HCT116 (cell line): ENCODE measurements at regions not wholly inside any gene's neighbourhood (a gene's known extent, or its start where the extent isn't known, plus 50 kb on each side); places are given as distances from the start of the nearest gene placed in this dataset.

Source experiments
- EGR1 ChIP-seq: IDR thresholded peaks from 2 replicates; pipeline ENCODE4 v1.6.1; 2012; ENCODE audit warnings: low read depth
- EZH2 ChIP-seq: fragments of 200-600 bp; sonication (generic); IDR thresholded peaks from 2 replicates; pipeline ENCODE4 v1.6.1; 2017; ENCODE audit warnings: antibody characterized with exemption, mixed run types
- JUND ChIP-seq: IDR thresholded peaks from 2 replicates; pipeline ENCODE4 v1.6.1; 2012
- RAD21 ChIP-seq: IDR thresholded peaks from 2 replicates; pipeline ENCODE4 v1.6.1; 2012; ENCODE audit warnings: low read depth, mild to moderate bottlenecking
- SIN3A ChIP-seq: IDR thresholded peaks from 2 replicates; pipeline ENCODE4 v1.6.1; 2012; ENCODE audit warnings: low read depth
- TF ChIP-seq, protein P1 (sequence below), 3 experiments: fragments of 200-600 bp in 1 of 3; sonication (generic) in 1 of 3; IDR thresholded peaks in 2 of 3; conservative IDR thresholded peaks in 1 of 3; 2 replicates each; pipeline ENCODE4 v1.5.1; 2012 to 2017; ENCODE audit warnings: low read depth in 2 of 3, low read length in 2 of 3, antibody characterized with exemption in 1 of 3, borderline replicate concordance in 1 of 3, control low read depth in 1 of 3, mild to moderate bottlenecking in 1 of 3, mixed read lengths in 1 of 3, mixed run types in 1 of 3, moderate library complexity in 1 of 3; ENCODE audit not compliant: insufficient read depth in 1 of 3
- TF ChIP-seq, protein P2 (sequence below): IDR thresholded peaks from 2 replicates; pipeline ENCODE4 v1.6.1; 2012

DNA sequence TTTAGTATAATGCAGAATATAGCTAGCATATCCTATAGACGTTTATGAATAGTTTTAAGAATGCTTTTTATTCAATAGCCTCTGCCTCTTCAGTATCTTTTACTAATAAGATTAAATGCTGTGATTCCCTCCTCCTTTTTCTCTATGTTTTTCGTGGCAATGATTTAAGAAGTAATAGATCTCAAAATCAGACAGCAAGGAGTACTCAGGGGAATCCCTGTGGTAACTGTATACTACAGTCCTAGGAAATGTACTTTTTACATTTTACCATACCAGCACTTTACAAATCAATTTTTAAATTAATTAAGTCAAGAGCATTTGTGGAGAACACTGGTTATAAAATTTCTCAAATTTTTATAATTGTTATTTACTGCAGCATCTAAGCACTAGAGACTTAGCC lies 240.6 kb upstream of the CAND1 start:
- TF ChIP-seq, protein P1, sequence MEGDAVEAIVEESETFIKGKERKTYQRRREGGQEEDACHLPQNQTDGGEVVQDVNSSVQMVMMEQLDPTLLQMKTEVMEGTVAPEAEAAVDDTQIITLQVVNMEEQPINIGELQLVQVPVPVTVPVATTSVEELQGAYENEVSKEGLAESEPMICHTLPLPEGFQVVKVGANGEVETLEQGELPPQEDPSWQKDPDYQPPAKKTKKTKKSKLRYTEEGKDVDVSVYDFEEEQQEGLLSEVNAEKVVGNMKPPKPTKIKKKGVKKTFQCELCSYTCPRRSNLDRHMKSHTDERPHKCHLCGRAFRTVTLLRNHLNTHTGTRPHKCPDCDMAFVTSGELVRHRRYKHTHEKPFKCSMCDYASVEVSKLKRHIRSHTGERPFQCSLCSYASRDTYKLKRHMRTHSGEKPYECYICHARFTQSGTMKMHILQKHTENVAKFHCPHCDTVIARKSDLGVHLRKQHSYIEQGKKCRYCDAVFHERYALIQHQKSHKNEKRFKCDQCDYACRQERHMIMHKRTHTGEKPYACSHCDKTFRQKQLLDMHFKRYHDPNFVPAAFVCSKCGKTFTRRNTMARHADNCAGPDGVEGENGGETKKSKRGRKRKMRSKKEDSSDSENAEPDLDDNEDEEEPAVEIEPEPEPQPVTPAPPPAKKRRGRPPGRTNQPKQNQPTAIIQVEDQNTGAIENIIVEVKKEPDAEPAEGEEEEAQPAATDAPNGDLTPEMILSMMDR (IDR thresholded peaks at IDR 0.05 in 2 of 3, conservative IDR thresholded peaks at IDR 0.05 in 1 of 3; ENCODE audit: borderline replicate concordance in 1 of 3, insufficient read depth in 1 of 3, low read depth in 2 of 3, low read length in 2 of 3): no peak
- no peak for TF ChIP-seq RAD21
- no peak for TF ChIP-seq SIN3A
- TF ChIP-seq, protein P2, sequence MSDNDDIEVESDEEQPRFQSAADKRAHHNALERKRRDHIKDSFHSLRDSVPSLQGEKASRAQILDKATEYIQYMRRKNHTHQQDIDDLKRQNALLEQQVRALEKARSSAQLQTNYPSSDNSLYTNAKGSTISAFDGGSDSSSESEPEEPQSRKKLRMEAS: no peak
- no peak for TF ChIP-seq JUND
- no peak for TF ChIP-seq EGR1
- TF ChIP-seq EZH2: no peak
